Trophoblast cell (in vitro differentiated cells and primary cell): ENCODE measurements at regions not wholly inside any gene's neighbourhood (a gene's known extent, or its start where the extent isn't known, plus 50 kb on each side); places are given as distances from the start of the nearest gene placed in this dataset.

ENCODE experiments used
- DNase-seq, 2 donors: peaks; one replicate each; pipeline ENCODE4 v3.0.0-alpha.2; 2016
- H2AFZ ChIP-seq: 2 replicates; pipeline ENCODE4 v1.6.1; 2013; ENCODE audit warnings: low read length, moderate library complexity, mild to moderate bottlenecking; ENCODE audit not compliant: insufficient read depth, poor library complexity
- H2AK5ac ChIP-seq: 2 replicates; pipeline ENCODE4 v1.6.1; 2013; ENCODE audit warnings: mild to moderate bottlenecking, low read length
- H2BK120ac ChIP-seq: 2 replicates; pipeline ENCODE4 v1.6.1; 2013; ENCODE audit warnings: low read length, mild to moderate bottlenecking, moderate library complexity; ENCODE audit not compliant: insufficient read depth, poor library complexity
- H2BK12ac ChIP-seq: 2 replicates; pipeline ENCODE4 v1.6.1; 2013; ENCODE audit warnings: mild to moderate bottlenecking, low read length, moderate library complexity
- H2BK5ac ChIP-seq: 2 replicates; pipeline ENCODE4 v1.6.1; 2013; ENCODE audit warnings: low read length, low read depth, moderate library complexity, mild to moderate bottlenecking; ENCODE audit not compliant: poor library complexity
- H3K14ac ChIP-seq: 2 replicates; pipeline ENCODE4 v1.6.1; 2013; ENCODE audit warnings: mild to moderate bottlenecking, low read length
- H3K18ac ChIP-seq: 2 replicates; pipeline ENCODE4 v1.6.1; 2013; ENCODE audit warnings: mild to moderate bottlenecking, low read length
- H3K23ac ChIP-seq: 2 replicates; pipeline ENCODE4 v1.6.1; 2013; ENCODE audit warnings: low read length
- H3K27ac ChIP-seq: 2 replicates; pipeline ENCODE4 v1.5.1; 2013; ENCODE audit warnings: low read depth, mild to moderate bottlenecking, inconsistent platforms, low read length, moderate library complexity
- H3K27me3 ChIP-seq: 2 replicates; pipeline ENCODE4 v1.6.1; 2013; ENCODE audit warnings: inconsistent platforms, mild to moderate bottlenecking, low read length, moderate library complexity; ENCODE audit not compliant: insufficient read depth
- H3K36me3 ChIP-seq, 2 experiments: 1 replicate in 1 of 2; 2 replicates in 1 of 2; pipeline ENCODE4 v1.6.1; 2013; ENCODE audit warnings: low read length in 2 of 2, mild to moderate bottlenecking in 2 of 2, moderate library complexity in 1 of 2; ENCODE audit not compliant: insufficient read depth in 2 of 2, control insufficient read depth in 1 of 2
- H3K4ac ChIP-seq: 2 replicates; pipeline ENCODE4 v1.6.1; 2013; ENCODE audit warnings: low read depth, mild to moderate bottlenecking, low read length, moderate library complexity
- H3K4me1 ChIP-seq, 2 experiments: 1 replicate in 1 of 2; 2 replicates in 1 of 2; pipeline ENCODE4 v1.6.1; 2013; ENCODE audit warnings: low read length in 2 of 2, mild to moderate bottlenecking in 2 of 2, moderate library complexity in 1 of 2; ENCODE audit not compliant: insufficient read depth in 2 of 2, control insufficient read depth in 1 of 2
- H3K4me2 ChIP-seq: 2 replicates; pipeline ENCODE4 v1.6.1; 2013; ENCODE audit warnings: inconsistent platforms, mild to moderate bottlenecking, low read length, moderate library complexity
- H3K4me3 ChIP-seq: 2 replicates; pipeline ENCODE4 v1.5.1; 2013; ENCODE audit warnings: mild to moderate bottlenecking, low read depth, low read length, inconsistent platforms
- H3K79me1 ChIP-seq: one replicate; pipeline ENCODE4 v1.6.1; 2013; ENCODE audit warnings: low read length
- H3K79me2 ChIP-seq: 2 replicates; pipeline ENCODE4 v1.6.1; 2013; ENCODE audit warnings: low read length, mild to moderate bottlenecking; ENCODE audit not compliant: control insufficient read depth, insufficient read depth, poor library complexity
- H3K9ac ChIP-seq: 2 replicates; pipeline ENCODE4 v1.6.1; 2013; ENCODE audit warnings: mild to moderate bottlenecking, low read length
- H3K9me3 ChIP-seq: 2 replicates; pipeline ENCODE4 v1.6.1; 2013; ENCODE audit warnings: low read depth, mild to moderate bottlenecking, control low read depth, inconsistent platforms, low read length; ENCODE audit not compliant: insufficient read depth
- H4K12ac ChIP-seq: 2 replicates; pipeline ENCODE4 v1.6.1; 2013; ENCODE audit warnings: low read depth, mild to moderate bottlenecking, low read length, moderate library complexity
- H4K8ac ChIP-seq: 2 replicates; pipeline ENCODE4 v1.6.1; 2013; ENCODE audit warnings: low read depth, mild to moderate bottlenecking, low read length, moderate library complexity
- H4K91ac ChIP-seq: one replicate; pipeline ENCODE4 v1.6.1; 2013; ENCODE audit warnings: low read depth, mild to moderate bottlenecking, low read length, moderate library complexity
- WGBS: extraction: QIAGEN DNeasy Blood & Tissue Kit; methylation state at CpG from one replicate; pipeline ENCODE4 v1.1.7; 2013; ENCODE audit warnings: missing lambda C conversion rate; ENCODE audit not compliant: insufficient read length, insufficient coverage; ENCODE audit errors: extremely low coverage; 5-methylcytosine and 5-hydroxymethylcytosine counted together

DNA sequence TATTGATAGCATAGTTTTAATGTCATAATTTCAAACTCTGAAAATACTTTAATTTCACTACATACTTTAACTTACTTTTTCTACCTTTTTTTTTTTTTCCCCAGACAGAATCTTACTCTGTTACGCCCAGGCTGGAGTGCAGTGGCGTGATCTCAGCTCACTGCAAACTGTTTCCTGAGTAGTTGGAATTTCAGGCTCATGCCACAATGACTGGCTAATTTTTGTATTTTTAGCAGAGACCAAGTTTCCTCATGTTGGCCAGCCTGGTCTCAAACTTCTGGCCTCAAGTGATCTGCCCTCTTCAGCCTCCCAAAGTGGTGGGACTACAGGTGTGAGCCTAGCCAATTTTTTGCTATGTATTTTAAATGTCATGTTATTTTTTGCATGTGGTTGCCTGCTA lies 741.6 kb downstream of the TRAM1L1 start:
- no peak for DNase-seq
- Histone ChIP-seq H2BK12ac (no peak overlapping the region), H3K27me3 (no peaks in the 10 kb centered on the region), H4K8ac (no peak overlapping the region), H3K23ac (no peak overlapping the region), H3K9me3 (no peaks in the 10 kb centered on the region), H2AK5ac (no peak overlapping the region), H3K4me1 (no peaks in the 10 kb centered on the region), H3K4me3 (no peak overlapping the region), H4K91ac (no peak overlapping the region), H4K12ac (no peak overlapping the region), H3K4me2 (no peak overlapping the region), H2BK120ac (no peak overlapping the region), H3K9ac (no peak overlapping the region), H3K18ac (no peak overlapping the region), H3K79me2 (no peaks in the 10 kb centered on the region), H2BK5ac (no peak overlapping the region), H3K14ac (no peak overlapping the region), H3K4ac (no peak overlapping the region), H3K27ac (no peak overlapping the region), H3K36me3 (no peaks in the 10 kb centered on the region), H2AFZ (no peak overlapping the region), H3K79me1 (no peaks in the 10 kb centered on the region)
- WGBS, result no CpG with 5 or more reads among the region's 2 CpGs

DNA sequence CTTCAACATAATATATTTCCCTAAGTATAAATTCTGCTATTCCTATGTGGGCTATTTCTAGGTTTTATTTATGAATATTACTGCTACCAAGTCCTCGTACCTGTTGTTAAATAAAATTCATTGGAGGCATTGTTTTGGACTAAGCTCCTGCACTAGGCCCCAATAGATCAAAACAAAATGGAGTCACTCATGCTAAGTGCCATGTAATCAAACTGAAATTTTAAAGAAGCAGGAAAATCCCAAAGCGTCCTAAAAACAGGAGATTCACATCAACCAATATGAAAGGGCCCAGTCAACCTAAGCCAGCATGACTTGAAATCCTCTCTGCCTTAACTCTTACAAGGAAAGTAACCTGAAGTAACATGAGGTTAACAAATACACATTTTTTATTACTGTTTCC lies 743.2 kb downstream of the TRAM1L1 start:
- Histone ChIP-seq H3K4me3 (no peak overlapping the region), H3K14ac (no peak overlapping the region), H3K4me1 (no peaks in the 10 kb centered on the region), H3K4ac (no peak overlapping the region), H3K9me3 (no peaks in the 10 kb centered on the region), H3K79me1 (no peaks in the 10 kb centered on the region), H2BK12ac (no peak overlapping the region), H3K4me2 (no peak overlapping the region), H3K9ac (no peak overlapping the region), H2BK120ac (no peak overlapping the region), H2AK5ac (no peak overlapping the region), H3K36me3 (no peaks in the 10 kb centered on the region), H3K27ac (no peak overlapping the region), H4K91ac (no peak overlapping the region), H3K18ac (no peak overlapping the region), H2BK5ac (no peak overlapping the region), H4K12ac (no peak overlapping the region), H2AFZ (no peak overlapping the region), H3K23ac (no peak overlapping the region), H4K8ac (no peak overlapping the region), H3K79me2 (no peaks in the 10 kb centered on the region), H3K27me3 (no peaks in the 10 kb centered on the region)
- DNase-seq, result no peak
- WGBS, result no CpG with 5 or more reads among the region's 2 CpGs

DNA sequence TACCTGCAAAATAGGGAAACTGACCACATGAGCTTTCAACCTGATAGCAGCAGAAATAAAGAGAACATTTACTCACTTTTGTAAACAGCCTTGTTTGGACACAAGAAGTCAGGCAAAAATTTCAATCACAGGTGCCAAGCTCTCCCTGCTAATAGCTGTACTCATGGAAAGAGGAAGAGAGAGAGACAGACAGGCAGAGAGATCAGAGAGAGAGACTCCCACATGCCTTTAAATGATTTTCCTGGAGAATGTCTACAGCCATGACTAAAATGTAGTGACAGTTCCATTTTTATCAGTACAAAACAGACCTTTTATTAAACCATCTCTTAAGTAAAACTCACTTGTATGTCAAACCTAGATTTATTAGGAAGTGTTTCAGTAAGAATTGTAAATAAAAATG lies 752.9 kb downstream of the TRAM1L1 start:
- no peak overlapping the region for H4K12ac ChIP-seq
- H3K27ac ChIP-seq, result no peak overlapping the region
- H3K23ac ChIP-seq, result no peak overlapping the region
- H3K36me3 ChIP-seq, result no peaks in the 10 kb centered on the region
- no peaks in the 10 kb centered on the region for H3K4me1 ChIP-seq
- H3K18ac ChIP-seq, result no peak overlapping the region
- H3K9me3 ChIP-seq, result no peaks in the 10 kb centered on the region
- H3K79me1 ChIP-seq, result no peaks in the 10 kb centered on the region
- no peak overlapping the region for H2BK120ac ChIP-seq
- H3K4me2 ChIP-seq, result no peak overlapping the region
- no peaks in the 10 kb centered on the region for H3K27me3 ChIP-seq
- H3K79me2 ChIP-seq, result no peaks in the 10 kb centered on the region
- no peak overlapping the region for H3K9ac ChIP-seq
- H3K14ac ChIP-seq, result no peak overlapping the region
- no peak overlapping the region for H2BK12ac ChIP-seq
- no peak for DNase-seq
- H2AFZ ChIP-seq, result no peak overlapping the region
- H3K4ac ChIP-seq, result no peak overlapping the region
- no peak overlapping the region for H2AK5ac ChIP-seq
- H2BK5ac ChIP-seq, result no peak overlapping the region
- no peak overlapping the region for H3K4me3 ChIP-seq
- H4K8ac ChIP-seq, result no peak overlapping the region
- no peak overlapping the region for H4K91ac ChIP-seq

DNA sequence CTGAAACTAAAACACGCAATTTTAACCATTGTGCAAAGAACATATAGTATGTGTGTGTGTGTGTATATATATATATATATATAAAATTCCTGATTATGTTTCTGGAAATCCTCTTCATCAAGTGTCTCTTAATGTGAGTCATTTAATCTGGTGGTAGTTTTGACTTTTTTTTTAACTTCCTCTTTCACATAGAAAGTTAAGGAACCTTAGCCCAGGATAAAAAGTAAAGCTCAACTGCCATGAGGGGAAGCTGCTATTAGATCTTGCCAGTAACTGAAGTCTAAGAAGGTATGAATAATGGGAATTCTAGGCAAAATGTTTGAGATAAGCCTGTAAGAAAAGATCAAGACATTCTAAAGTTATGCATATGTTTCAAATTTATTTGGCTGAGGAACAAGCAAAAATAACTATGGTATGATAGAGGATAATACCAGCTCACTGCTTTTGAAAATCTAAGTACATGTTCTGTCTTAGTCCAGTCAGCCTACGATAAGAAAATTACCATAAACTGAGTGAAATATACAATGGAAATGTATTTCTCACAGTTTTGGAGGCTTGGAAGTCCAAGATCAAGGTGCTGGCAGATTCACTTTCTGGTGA lies 757.0 kb downstream of the TRAM1L1 start:
- Histone ChIP-seq H3K79me2 (no peaks in the 10 kb centered on the region), H3K18ac (no peak overlapping the region), H2AFZ (no peak overlapping the region), H2BK120ac (no peak overlapping the region), H3K36me3 (no peaks in the 10 kb centered on the region), H3K4me3 (no peak overlapping the region), H3K79me1 (no peaks in the 10 kb centered on the region), H3K14ac (no peak overlapping the region), H2BK12ac (no peak overlapping the region), H3K4me2 (no peak overlapping the region), H3K9ac (no peak overlapping the region), H4K8ac (no peak overlapping the region), H3K23ac (no peak overlapping the region), H4K91ac (no peak overlapping the region), H4K12ac (no peak overlapping the region), H3K9me3 (no peaks in the 10 kb centered on the region), H3K4me1 (no peaks in the 10 kb centered on the region), H2AK5ac (no peak overlapping the region), H3K4ac (no peak overlapping the region), H3K27me3 (no peaks in the 10 kb centered on the region), H2BK5ac (no peak overlapping the region), H3K27ac (no peak overlapping the region)
- WGBS, result no CpG with 5 or more reads among the region's 2 CpGs
- DNase-seq, result no peak
